Stimulated activated naive CD8-positive, alpha-beta T cell treated with anti-CD3 and anti-CD28 coated beads, Interleukin-15, Interleukin-2, amounts not matched to agents 100 ng/mL and 50 ng/mL, for 24 hours (primary cell): ENCODE measurements at regions not wholly inside any gene's neighbourhood (a gene's known extent, or its start where the extent isn't known, plus 50 kb on each side); places are given as distances from the start of the nearest gene placed in this dataset.
A peak's percentile ranks its signal among the peaks of the same experiment; 100 is the strongest.

Experiments used
- H3K27ac Mint-ChIP-seq: one replicate; pipeline ENCODE4 v1.8.0; 2021; ENCODE audit warnings: mild to moderate bottlenecking, mixed read lengths
- H3K27me3 Mint-ChIP-seq: one replicate; pipeline ENCODE4 v1.8.0; 2021; ENCODE audit warnings: mixed read lengths
- H3K36me3 Mint-ChIP-seq: one replicate; pipeline ENCODE4 v1.8.0; 2021; ENCODE audit warnings: low read depth, mixed read lengths
- H3K4me1 Mint-ChIP-seq: one replicate; pipeline ENCODE4 v1.8.0; 2021; ENCODE audit warnings: low read depth, mixed read lengths
- H3K4me3 Mint-ChIP-seq: one replicate; pipeline ENCODE4 v1.8.0; 2021; ENCODE audit warnings: mild to moderate bottlenecking, mixed read lengths
- H3K9me3 Mint-ChIP-seq: one replicate; pipeline ENCODE4 v1.8.0; 2021; ENCODE audit warnings: mixed read lengths

GRCh38 chr22:20637750-20638506 lies 130.5 kb downstream of the MED15 start:
- H3K27me3 Mint-ChIP-seq: peaks cover 15% of the 10 kb centered on the region
- no peak overlapping the region for H3K4me3 Mint-ChIP-seq
- no peaks in the 10 kb centered on the region for H3K4me1 Mint-ChIP-seq
- no peak overlapping the region for H3K27ac Mint-ChIP-seq
- peaks cover 4% of the 10 kb centered on the region for H3K9me3 Mint-ChIP-seq
- H3K36me3 Mint-ChIP-seq: no peaks in the 10 kb centered on the region

GRCh38 chr22:20638507-20638870 lies 131.1 kb downstream of the MED15 start:
- Mint-ChIP-seq H3K9me3 (peaks cover 4% of the 10 kb centered on the region), H3K4me1 (no peaks in the 10 kb centered on the region), H3K36me3 (no peaks in the 10 kb centered on the region), H3K4me3 (no peak overlapping the region), H3K27ac (no peak overlapping the region), H3K27me3 (peaks cover 15% of the 10 kb centered on the region)

GRCh38 chr22:20639343-20639742 lies 131.9 kb downstream of the MED15 start:
- H3K9me3 Mint-ChIP-seq: peaks cover 4% of the 10 kb centered on the region
- no peak overlapping the region for H3K27ac Mint-ChIP-seq
- no peaks in the 10 kb centered on the region for H3K4me1 Mint-ChIP-seq
- peaks cover 15% of the 10 kb centered on the region for H3K27me3 Mint-ChIP-seq
- no peaks in the 10 kb centered on the region for H3K36me3 Mint-ChIP-seq
- H3K4me3 Mint-ChIP-seq: no peak overlapping the region

GRCh38 chr22:20639750-20640149 lies 132.3 kb downstream of the MED15 start:
- Mint-ChIP-seq H3K27ac (no peak overlapping the region), H3K36me3 (no peaks in the 10 kb centered on the region), H3K4me1 (no peaks in the 10 kb centered on the region), H3K9me3 (peaks cover 4% of the 10 kb centered on the region), H3K4me3 (no peak overlapping the region), H3K27me3 (peaks cover 15% of the 10 kb centered on the region)

- Mint-ChIP-seq H3K27ac (no peak overlapping the region), H3K4me1 (no peaks in the 10 kb centered on the region), H3K4me3 (no peak overlapping the region), H3K9me3 (peaks cover 4% of the 10 kb centered on the region), H3K27me3 (peaks cover 15% of the 10 kb centered on the region), H3K36me3 (no peaks in the 10 kb centered on the region)
These were observed 132.6 kb upstream of the SERPIND1 start for GRCh38 chr22:20641198-20641892.

- H3K27ac Mint-ChIP-seq: peak overlapping the region; percentile 39
- H3K36me3 Mint-ChIP-seq: no peaks in the 10 kb centered on the region
- no peak overlapping the region for H3K4me3 Mint-ChIP-seq
- peaks cover 15% of the 10 kb centered on the region for H3K27me3 Mint-ChIP-seq
- H3K4me1 Mint-ChIP-seq: no peaks in the 10 kb centered on the region
- peaks cover 4% of the 10 kb centered on the region for H3K9me3 Mint-ChIP-seq
These were observed 131.9 kb upstream of the SERPIND1 start for GRCh38 chr22:20641919-20642579.

- Mint-ChIP-seq H3K4me1 (no peaks in the 10 kb centered on the region), H3K9me3 (peaks cover 4% of the 10 kb centered on the region), H3K27me3 (peaks cover 11% of the 10 kb centered on the region), H3K27ac (peak overlapping the region; percentile 39), H3K4me3 (no peak overlapping the region), H3K36me3 (no peaks in the 10 kb centered on the region)
These were observed 131.2 kb upstream of the SERPIND1 start for GRCh38 chr22:20642668-20643179.

- Mint-ChIP-seq H3K27ac (no peak overlapping the region), H3K4me1 (no peaks in the 10 kb centered on the region), H3K9me3 (peaks cover 4% of the 10 kb centered on the region), H3K36me3 (no peaks in the 10 kb centered on the region), H3K4me3 (no peak overlapping the region), H3K27me3 (peaks cover under 1% of the 10 kb centered on the region)
These were observed 129.8 kb upstream of the SERPIND1 start for GRCh38 chr22:20644071-20644642.

- Mint-ChIP-seq H3K27me3 (no peaks in the 10 kb centered on the region), H3K27ac (no peak overlapping the region), H3K4me3 (no peak overlapping the region), H3K9me3 (no peaks in the 10 kb centered on the region), H3K36me3 (no peaks in the 10 kb centered on the region), H3K4me1 (no peaks in the 10 kb centered on the region)
These were observed 128.0 kb upstream of the SERPIND1 start for GRCh38 chr22:20645954-20646353.

- Mint-ChIP-seq H3K4me3 (no peak overlapping the region), H3K36me3 (no peaks in the 10 kb centered on the region)
These were observed 127.5 kb upstream of the SERPIND1 start for GRCh38 chr22:20646415-20646814.

GRCh38 chr22:20646906-20647305 lies 127.0 kb upstream of the SERPIND1 start:
- no peaks in the 10 kb centered on the region for H3K4me1 Mint-ChIP-seq
- H3K9me3 Mint-ChIP-seq: no peaks in the 10 kb centered on the region
- no peaks in the 10 kb centered on the region for H3K36me3 Mint-ChIP-seq
- no peak overlapping the region for H3K4me3 Mint-ChIP-seq
- H3K27me3 Mint-ChIP-seq: no peaks in the 10 kb centered on the region
- H3K27ac Mint-ChIP-seq: no peak overlapping the region

More at GRCh38 chr22:20646415-20646814, 127.5 kb upstream of the SERPIND1 start:
- Mint-ChIP-seq H3K27ac (no peak overlapping the region), H3K9me3 (no peaks in the 10 kb centered on the region), H3K4me1 (no peaks in the 10 kb centered on the region), H3K27me3 (no peaks in the 10 kb centered on the region)

- Mint-ChIP-seq H3K27me3 (no peaks in the 10 kb centered on the region), H3K9me3 (no peaks in the 10 kb centered on the region), H3K4me3 (no peak overlapping the region)
These were observed 126.2 kb upstream of the SERPIND1 start for GRCh38 chr22:20647586-20648305.

GRCh38 chr22:20648306-20648903 lies 125.5 kb upstream of the SERPIND1 start:
- no peak overlapping the region for H3K4me3 Mint-ChIP-seq
- no peak overlapping the region for H3K27ac Mint-ChIP-seq
- no peaks in the 10 kb centered on the region for H3K4me1 Mint-ChIP-seq
- no peaks in the 10 kb centered on the region for H3K36me3 Mint-ChIP-seq
- H3K9me3 Mint-ChIP-seq: no peaks in the 10 kb centered on the region
- no peaks in the 10 kb centered on the region for H3K27me3 Mint-ChIP-seq

More at GRCh38 chr22:20647586-20648305, 126.2 kb upstream of the SERPIND1 start:
- H3K27ac Mint-ChIP-seq: no peak overlapping the region
- no peaks in the 10 kb centered on the region for H3K4me1 Mint-ChIP-seq
- H3K36me3 Mint-ChIP-seq: no peaks in the 10 kb centered on the region
